GM19395 (cell line): ENCODE measurements at regions not wholly inside any gene's neighbourhood (a gene's known extent, or its start where the extent isn't known, plus 50 kb on each side); places are given as distances from the start of the nearest gene placed in this dataset.

Experiments
- ATAC-seq: cut with Tn5 transposase; IDR thresholded peaks from one replicate; pipeline ENCODE4 v1.9.1; 2021; ENCODE audit warnings: mild to moderate bottlenecking, moderate library complexity; ENCODE audit not compliant: unreplicated experiment

DNA sequence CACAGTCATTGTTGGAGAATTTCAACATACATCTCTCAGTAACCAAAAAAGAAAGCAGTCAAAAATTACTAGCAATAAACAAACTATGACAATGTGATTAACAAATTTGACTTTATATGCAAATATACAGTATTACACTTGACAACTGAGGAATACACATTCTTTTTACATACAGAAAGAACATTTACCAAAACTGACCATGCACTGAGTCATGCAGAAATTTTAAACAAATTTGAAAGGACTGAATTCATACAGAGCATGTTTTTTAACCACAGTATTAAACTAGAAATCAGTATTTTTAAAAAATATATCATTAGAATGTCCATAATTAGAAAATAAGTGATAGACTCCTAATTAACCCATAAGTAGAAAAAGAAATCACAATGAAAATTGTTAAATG lies 420.1 kb downstream of the TBC1D4 start:
- no peak for ATAC-seq

DNA sequence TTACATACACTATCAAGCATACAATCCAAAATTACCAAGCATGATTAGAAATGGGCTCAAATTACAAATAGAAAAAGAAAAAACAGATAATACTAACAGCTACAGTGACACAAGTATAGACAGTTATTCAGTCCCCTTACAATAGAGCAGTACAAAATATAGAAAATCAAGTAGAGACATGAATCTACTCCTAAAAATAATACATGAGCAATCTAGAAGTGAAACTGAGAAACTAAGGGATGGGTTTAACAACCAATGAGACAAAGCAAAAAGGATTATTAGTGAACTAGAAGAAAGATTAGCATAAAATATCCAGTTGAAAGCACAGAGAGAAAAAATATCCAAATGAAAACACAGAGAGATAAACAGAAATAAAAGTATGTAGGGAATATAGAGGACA lies 426.7 kb downstream of the TBC1D4 start:
- peak; percentile 55 for ATAC-seq

DNA sequence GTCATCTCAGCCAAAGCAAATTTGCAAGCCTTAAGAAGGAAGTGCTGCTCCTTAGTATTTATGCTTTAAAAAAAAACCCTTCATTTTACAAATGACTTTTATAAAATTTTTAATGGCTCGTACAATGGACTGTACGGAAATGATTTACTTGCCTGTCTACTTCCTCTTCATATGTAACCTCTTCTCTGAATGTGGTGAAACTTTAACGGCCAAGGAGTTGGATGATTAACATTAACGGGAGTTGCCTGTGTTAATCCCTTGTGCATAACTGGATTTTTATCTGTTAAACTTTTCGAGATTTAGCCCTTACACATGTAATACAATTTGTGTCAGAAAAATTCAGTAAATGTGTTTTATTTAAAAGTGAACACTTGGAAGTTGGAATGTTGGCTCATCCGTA lies 429.4 kb downstream of the TBC1D4 start:
- no peak for ATAC-seq

DNA sequence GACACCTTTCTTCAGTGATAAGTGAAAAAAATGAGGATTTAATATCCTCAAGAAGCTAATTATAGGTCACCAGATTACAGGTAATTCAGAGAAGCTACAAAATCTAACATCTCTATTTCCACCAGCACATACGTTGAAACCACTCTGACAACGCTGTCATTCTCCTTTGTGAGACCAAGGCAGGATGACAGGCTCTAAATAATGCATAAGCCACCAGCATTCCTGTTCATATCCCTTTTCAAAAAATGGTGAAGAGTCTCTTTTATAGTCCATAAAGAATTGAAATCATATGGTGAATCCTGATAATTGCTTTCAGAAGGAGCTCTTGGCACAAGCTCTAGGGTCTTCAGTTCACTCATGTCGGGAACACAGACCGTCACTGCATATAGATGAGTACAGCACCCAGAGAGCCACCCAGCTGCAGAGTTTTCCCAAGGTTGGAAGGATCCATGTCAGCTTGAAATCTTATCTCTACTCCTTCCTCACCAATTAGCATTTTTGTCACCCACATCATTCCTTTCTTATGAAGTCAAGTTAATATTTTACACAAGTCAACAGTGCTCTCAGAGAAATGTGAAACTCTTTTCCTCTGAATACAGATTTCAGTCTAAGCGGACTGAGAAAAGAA lies 431.4 kb downstream of the TBC1D4 start:
- no peak for ATAC-seq

DNA sequence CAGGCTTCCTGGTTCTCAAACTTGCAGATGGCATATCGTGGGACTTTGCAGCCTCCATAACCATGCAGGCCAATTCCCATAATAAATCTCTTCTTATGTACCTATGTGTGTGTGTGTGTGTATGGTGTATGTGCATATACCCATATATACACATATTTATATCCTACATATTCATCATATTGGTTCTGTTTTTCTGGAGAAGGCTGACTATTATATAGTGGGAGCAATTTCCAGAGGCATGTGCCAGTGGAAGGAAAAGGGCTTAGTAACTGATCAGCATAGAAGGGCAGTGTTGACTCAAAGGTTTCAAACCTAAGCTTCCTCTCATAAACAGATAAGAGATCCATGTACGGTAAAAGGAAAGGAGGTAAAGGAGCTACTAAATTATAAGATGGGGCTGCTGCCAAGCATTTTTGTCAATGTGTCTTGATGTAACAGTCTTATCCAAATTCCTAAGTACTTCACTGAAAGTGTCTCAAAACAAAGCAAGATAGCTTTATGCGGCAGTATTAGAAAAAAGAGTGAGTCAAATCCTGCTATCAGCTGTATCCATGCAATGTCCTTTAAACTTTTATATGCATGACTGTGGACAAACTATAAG lies 432.1 kb downstream of the TBC1D4 start:
- ATAC-seq, result no peak

DNA sequence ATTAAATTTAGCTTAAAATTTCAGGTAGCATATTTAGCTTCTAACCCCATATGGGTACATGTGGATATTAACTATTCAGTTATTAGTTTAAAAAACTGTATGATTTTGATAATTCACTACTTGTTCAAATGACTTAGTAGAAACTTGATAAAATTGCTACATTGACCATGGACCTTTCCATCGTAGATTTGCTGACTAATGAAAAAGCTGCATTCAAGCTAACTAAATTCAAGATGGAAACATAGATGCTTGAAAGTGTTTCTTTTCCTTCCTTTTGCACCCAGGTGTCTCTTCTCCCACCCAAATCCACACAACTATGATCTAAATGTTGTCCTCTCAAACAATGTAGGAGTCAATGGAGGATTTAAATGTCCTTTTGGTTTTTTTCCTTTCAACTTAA lies 439.2 kb downstream of the TBC1D4 start:
- no peak for ATAC-seq

DNA sequence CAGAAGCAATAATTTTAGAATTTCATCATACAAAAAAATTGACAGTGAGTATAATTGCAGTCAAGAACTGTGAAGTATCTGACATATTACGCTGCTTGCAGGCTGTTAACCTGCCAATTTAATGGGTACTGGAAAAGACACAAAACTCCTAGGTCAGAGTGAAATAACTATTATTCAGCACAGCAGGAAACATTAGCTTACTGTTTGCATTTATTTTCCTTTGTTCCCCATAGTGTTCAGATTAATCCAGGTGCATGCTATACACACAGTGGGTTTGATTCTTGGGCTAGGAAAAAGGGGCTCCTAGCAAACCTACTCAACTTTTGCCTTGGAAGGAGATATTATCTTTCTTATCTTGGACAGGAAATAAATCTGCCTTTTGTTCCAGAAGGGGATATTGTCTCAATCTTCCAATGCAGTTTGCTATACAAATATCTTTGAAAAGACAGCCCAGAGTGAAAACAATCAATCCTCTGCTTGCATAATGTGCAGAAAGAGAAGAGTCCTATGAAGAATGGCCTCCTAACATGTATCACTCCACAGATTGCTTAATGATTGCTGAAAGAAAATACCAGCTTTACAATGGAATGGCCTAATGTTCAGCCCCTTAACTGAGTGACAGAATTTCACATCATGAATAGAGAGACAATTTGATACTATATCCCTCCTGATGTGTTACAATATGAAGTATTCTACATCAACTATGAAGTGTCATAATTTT lies 443.4 kb downstream of the TBC1D4 start:
- ATAC-seq, result no peak

DNA sequence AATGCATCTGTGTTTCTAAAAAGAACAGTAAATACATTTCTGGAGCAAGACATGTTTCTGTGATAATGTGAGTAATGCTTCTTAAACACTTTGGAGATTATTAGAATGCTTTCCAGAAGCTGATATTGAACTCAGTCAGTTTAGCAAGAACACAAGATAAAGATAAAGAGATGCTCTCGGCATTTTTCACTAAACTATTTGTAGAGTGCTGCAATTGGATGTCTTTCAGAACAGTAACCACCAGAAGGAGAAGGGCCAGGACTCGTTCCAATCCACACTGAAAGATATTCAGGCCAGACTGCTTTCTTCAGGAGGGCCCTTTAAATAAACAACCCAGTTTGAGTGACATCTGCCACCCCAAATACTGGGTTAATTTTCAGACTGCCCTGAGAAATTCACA lies 456.0 kb downstream of the TBC1D4 start:
- ATAC-seq, result no peak

DNA sequence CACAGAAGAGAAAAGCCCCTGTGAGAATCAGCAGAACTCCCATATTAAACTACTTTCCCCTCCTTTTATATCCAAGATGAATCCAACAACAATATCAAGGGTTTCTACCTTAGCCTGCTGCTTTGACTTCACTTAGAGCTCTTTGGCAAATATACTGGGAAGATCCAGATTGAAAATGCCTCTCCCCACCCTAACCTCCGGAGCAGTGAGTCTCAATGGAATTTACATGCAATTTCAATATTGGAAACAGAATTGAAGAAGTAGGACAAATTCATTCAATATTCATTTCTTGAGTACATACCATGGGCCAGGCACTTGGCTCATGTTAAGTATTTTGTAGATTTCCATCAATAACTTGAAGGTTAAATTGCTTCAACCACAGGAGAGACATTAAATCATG lies 457.4 kb downstream of the TBC1D4 start:
- no peak for ATAC-seq

DNA sequence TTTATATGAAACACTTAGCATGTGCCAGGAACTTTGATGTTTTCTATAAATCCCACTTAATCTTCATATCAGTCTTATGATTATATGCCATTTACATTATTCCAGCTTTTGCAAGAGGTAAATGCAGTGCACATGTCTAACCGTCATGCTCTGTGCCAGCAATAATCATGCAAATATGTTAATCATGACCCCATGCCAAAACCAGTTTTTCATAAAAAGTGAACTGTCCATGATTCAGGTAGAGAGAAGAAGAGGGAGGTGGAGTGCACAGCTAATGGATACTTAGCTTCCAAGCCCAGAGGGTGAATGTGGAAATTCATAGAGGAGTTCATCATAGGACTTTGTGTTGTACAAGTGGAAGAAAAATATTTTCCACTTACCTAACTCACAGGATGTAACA lies 458.4 kb downstream of the TBC1D4 start:
- ATAC-seq, result no peak

DNA sequence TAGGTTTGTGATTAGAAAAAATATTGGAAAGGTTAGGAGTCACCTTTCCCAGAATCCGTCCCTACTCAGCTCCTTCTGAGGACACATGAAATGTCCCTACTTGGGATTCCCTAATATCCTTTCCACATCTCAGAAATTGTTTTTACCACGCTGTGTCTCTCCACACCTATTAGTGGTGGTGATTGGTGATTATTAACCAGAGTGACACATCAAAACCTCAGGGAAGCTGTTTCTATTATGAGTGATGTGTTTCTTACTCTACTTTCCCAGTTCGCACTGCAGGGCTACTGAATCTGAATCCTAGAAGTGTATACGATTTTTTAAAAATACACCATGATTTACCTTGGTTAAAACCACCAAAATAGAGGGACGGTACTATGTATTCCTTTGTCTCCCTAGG lies 460.8 kb downstream of the TBC1D4 start:
- no peak for ATAC-seq

DNA sequence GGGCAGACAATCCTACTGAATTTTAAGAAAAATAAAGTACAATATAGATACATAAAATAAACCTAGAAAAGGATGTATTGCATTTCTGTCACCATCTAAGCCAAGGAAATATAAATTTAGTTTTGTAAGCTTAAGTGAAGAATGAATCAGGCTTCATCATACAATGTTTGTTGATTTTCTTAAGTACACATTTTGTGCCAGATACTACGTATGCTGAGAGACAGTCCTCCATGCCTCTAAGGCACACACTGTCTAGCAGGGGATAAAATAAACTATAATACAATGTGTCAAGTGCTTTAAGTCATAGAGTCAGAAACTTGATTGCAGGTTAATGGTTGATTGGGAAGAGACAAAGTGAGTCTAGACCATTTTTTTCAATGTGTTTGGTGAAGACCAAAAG lies 465.7 kb downstream of the TBC1D4 start:
- no peak for ATAC-seq

DNA sequence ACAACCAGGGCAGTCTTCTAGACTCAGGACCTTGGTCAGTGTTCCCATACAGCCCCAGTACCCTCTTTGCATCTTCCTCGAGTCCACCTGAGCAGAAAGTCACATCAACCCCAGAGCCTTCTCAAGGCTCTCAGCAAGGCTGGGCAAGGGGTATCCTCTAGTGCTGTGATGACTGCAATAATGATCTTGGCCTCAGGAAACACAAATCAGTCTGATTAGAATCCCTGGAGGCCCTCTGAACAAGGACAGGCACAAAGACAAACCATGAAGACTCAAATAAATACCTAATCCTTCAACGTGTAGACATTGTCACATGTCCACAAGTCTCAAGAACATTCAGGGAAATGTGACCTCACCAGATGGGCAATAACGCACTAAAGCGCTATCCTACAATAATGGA lies 468.2 kb downstream of the TBC1D4 start:
- no peak for ATAC-seq

DNA sequence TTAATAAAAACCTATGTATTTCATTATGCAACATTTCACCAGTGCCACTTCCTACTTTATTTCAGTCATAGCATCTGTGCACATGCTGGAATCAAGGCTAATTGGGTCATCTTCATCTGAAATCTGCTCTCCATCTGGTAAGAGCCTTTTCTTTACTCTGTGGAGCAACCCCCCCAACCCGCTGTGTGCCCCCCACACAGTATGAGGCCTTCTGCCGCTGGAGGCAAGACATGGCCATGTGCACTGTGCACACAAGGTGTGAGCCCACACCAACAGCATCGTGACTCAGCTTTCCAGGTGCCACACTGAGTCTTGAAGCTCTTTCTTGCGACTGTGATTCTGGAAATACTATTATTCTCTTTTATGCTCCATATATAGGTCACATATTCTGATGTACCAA lies 471.0 kb downstream of the TBC1D4 start:
- no peak for ATAC-seq

DNA sequence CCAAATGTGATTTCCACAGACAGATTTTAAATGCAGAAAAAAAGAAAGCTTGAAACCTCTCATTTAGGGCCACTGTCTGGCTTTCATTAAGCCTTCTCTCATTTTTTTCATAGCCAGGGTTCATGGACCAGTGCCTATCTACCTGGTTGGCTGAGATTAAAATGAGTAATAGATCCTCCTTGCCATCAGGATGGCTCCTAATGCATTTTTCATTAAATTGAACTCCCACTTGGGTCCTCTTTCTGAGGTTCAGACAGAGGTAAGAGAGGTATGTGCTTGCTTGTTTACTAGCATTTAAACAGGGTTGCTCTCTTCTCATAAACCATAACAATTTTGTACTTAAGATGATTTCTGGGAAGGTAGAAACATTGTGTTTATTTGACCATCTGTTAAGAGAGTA lies 473.0 kb downstream of the TBC1D4 start:
- no peak for ATAC-seq

DNA sequence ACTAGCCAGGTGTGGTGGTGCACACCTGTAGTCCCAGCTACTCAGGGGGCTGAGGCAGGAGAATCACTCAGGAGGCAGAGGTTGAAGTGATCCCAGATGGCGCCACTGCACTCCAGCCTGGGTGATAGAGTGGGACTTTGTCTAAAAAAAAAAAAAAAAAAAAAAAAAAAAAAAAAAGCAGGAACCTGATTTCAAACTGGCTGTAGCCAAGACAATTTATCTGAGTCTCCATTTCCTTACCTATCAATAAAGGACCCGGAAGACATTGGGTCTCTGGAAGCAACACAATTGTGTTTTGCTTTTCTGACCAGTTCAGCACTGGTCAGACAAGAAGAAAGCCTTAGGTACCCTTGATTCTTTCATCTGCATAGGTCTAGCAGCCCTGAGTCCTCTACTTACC lies 491.0 kb downstream of the TBC1D4 start:
- ATAC-seq, result no peak

DNA sequence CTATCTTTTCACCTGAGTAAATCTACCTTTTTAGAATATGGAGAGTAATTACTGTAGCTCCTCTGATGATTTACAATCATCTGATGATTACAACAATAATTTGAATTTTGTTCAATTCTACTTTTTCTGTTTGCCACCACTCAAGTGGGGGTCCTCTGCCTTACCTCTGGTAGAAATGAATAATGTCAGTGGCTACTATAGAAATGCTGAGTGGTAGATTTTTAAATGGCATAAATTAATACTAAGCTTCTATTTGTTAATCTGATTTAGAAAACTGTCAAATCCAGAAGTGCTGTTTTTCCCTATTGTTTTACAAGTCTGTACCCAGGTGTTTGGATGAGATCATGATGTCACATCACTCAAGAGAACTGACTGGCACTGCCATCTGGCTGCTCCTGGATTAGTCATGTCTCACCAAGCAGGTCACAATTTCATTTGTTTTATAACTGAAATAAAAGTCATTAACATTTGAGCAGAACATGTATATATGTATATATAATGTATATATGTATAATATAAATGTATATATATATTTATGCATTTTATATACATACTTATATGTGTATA lies 494.8 kb downstream of the TBC1D4 start:
- no peak for ATAC-seq

DNA sequence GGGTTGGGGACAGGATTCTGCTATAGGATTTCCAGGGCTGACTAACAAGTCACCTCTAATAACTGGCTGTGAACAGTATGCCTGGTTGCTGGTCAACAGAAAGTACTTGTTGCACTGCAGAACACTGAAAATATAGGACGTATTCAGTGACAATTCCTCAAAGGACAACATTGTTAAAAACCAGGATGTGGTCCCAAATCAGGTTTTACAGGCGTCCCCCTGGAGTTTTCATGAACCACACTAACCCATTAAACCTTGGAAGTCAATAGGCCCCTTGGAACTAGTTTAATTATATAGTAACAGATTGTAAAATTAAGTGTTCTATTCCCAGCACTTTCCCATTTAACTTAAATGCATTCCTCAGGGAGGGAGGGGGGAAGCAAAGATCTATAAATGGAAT lies 495.4 kb downstream of the TBC1D4 start:
- ATAC-seq, result no peak

DNA sequence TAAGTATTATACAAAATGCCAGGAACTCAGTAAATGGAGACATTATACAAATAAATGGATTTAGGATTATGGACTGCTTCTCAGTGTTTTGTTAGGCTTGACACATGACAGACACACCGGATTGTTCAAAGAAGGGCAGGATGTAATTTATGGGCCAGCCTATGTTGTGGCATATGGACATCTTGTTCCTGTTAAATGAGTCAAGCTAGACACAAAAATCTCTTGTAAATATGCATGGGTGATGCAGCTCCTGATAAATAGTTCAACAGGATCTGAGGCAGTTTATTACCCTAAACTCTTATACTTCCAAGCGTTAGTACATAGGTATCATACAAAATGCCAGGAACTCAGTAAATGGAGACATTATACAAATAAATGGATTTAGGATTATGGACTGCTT lies 502.3 kb downstream of the TBC1D4 start:
- ATAC-seq, result no peak

DNA sequence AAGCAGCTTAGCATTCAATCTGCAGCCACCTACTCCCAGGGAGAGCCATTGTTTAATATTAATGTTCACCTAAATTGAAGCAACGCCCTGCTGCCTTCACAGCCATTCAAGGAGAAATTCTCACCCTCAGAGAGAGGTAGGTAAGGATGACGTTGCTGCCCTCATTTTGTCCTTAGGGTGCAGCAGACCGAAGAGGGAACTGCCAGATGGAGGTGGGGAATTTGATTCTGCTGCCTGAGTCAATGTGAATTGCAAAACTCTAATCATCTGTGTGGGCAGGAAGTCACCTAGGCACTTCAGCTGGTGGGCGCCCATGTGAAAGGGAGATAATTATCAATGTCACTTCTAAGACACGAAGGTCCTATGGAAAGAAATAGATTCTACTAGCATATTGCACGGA lies 503.4 kb downstream of the TBC1D4 start:
- ATAC-seq, result no peak

DNA sequence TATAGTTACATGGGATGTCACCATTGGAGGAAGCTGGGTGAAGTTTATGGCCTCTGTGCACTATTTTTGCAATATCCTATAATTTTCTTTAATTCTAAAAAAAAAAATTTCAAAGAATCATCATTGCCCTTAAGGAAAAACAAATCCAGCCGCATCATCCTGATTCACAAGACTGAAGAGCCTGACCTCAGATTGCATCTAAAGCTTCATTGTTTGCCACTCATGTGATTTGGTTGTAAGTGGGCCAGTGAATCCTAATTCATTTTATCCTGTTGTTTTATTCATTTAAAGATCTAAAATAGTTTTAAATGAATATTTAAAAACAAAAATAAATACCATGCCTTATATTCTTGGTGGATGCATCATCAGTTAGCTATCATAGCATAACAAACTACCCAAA lies 504.5 kb downstream of the TBC1D4 start:
- no peak for ATAC-seq

DNA sequence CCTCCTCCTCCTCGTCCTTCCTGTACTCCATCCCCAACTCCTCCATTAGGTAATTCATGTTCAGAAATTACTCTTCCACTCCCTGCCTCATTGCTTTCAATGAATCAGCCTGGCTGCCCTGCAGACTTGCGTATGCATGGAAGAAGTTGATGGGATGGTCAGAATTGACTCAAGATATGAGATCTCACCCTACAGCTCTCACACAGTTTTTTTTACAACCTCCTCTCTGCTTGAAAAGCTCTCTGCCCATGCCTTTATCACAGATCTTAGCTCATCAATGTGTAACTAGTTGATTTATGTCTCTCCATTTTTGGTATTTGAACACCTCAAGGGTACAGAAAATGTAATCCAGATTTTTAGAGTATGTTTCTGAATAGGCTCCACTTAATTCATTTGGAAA lies 506.9 kb downstream of the TBC1D4 start:
- ATAC-seq, result no peak
